HepG2 (cell line): ENCODE measurements at regions not wholly inside any gene's neighbourhood (a gene's known extent, or its start where the extent isn't known, plus 50 kb on each side); places are given as distances from the start of the nearest gene placed in this dataset.

Experiments
- ATAC-seq: fragments of 200-7000 bp; cut with Tn5 transposase; 3 replicates; pipeline ENCODE4 v1.9.1; 2020; ENCODE audit warnings: mild to moderate bottlenecking, moderate library complexity
- BruUV-seq: library from RNA; stranded (reverse); fragments of 400-500 nt; replicated peaks from 2 replicates; lab custom pipeline; 2021; lab: Mats Ljungman, UMichigan
- CTCF ChIA-PET: fragments of 300-600 bp; formaldehyde crosslinking; extraction: SDS; loops from one replicate; lab custom pipeline; 2021; ENCODE audit warnings: low total read pairs, inconsistent platforms, low intra/inter-chr PET ratio; lab: Yijun Ruan, JAX
- POLR2A ChIA-PET: fragments of 350-600 bp; sonication (Branson Sonifier 250); formaldehyde crosslinking; loops from one replicate; lab custom pipeline; 2020; ENCODE audit warnings: antibody characterized with exemption, inconsistent platforms; lab: Yijun Ruan, JAX
- DNase-seq: peaks from one replicate; pipeline ENCODE4 v3.0.0-alpha.2; 2015; ENCODE audit warnings: low spot score
- FAIRE-seq: peaks from 3 replicates; lab custom pipeline; 2011; peaks lifted over from hg19 to GRCh38; lab: Jason Lieb, UNC
- H2AFZ ChIP-seq: one replicate; pipeline ENCODE4 v1.6.1; 2011; ENCODE audit warnings: low read length, inconsistent platforms
- H3K27ac ChIP-seq: fragments of 300-600 bp; 3 replicates; pipeline ENCODE4 v1.8.0; 2011; ENCODE audit warnings: mixed run types, mild to moderate bottlenecking, mixed read lengths, low read length, inconsistent platforms; ENCODE audit not compliant: insufficient read depth; ENCODE audit errors: extremely low read length
- H3K27me3 ChIP-seq, 2 experiments: fragments of 200-600 bp in 1 of 2; 2 replicates in 1 of 2; 3 replicates in 1 of 2; pipeline versions ENCODE4 v1.6.0 to v1.8.0; 2011; ENCODE audit warnings: low read length in 2 of 2, mild to moderate bottlenecking in 2 of 2, moderate library complexity in 2 of 2, inconsistent platforms in 1 of 2; ENCODE audit not compliant: insufficient read depth in 2 of 2, control insufficient read depth in 1 of 2
- H3K36me3 ChIP-seq, 2 experiments: fragments of 200-600 bp in 1 of 2; replicated peaks in 1 of 2; 2 replicates in 1 of 2; 3 replicates in 1 of 2; pipeline versions ENCODE4 v1.5.1 to v1.8.0; 2011; ENCODE audit warnings: low read length in 2 of 2, inconsistent platforms in 1 of 2; ENCODE audit not compliant: insufficient read depth in 2 of 2, control insufficient read depth in 1 of 2
- H3K4me1 ChIP-seq: 2 replicates; pipeline ENCODE4 v1.5.1; 2012; ENCODE audit warnings: low read length, inconsistent platforms; ENCODE audit not compliant: insufficient read depth
- H3K4me2 ChIP-seq: 2 replicates; pipeline ENCODE4 v1.6.0; 2011; ENCODE audit warnings: low read depth, low read length, inconsistent platforms
- H3K4me3 ChIP-seq, 3 experiments: fragments of 200-600 bp in 1 of 3; sonication (generic), shearing (Covaris generic) in 1 of 3; replicated peaks in 1 of 3; 2 replicates each; pipeline ENCODE4 v1.5.1; 2011 to 2016; ENCODE audit warnings: low read length in 3 of 3, inconsistent platforms in 2 of 3, low read depth in 2 of 3, mild to moderate bottlenecking in 2 of 3, control low read depth in 1 of 3, mixed read lengths in 1 of 3; ENCODE audit not compliant: insufficient read depth in 1 of 3
- H3K79me2 ChIP-seq: one replicate; pipeline ENCODE4 v1.6.1; 2011; ENCODE audit warnings: low read length, inconsistent platforms; ENCODE audit not compliant: insufficient read depth
- H3K9ac ChIP-seq: 2 replicates; pipeline ENCODE4 v1.6.0; 2011; ENCODE audit warnings: mild to moderate bottlenecking, low read depth, low read length, inconsistent platforms; ENCODE audit not compliant: insufficient read depth
- H3K9me3 ChIP-seq: 2 replicates; pipeline ENCODE4 v1.5.1; 2012; ENCODE audit warnings: mild to moderate bottlenecking, low read length
- H4K20me1 ChIP-seq: 2 replicates; pipeline ENCODE4 v1.6.0; 2011; ENCODE audit warnings: inconsistent platforms, mild to moderate bottlenecking, low read length, moderate library complexity; ENCODE audit not compliant: insufficient read depth
- ATF7 ChIP-seq, 2 experiments: fragments of 450-650 bp in 1 of 2; sonication (generic) in 1 of 2; formaldehyde crosslinking in 1 of 2; IDR thresholded peaks; 2 replicates each; pipeline versions ENCODE4 v1.4.0 to v1.6.1; 2016 to 2020; ENCODE audit warnings: antibody characterized with exemption in 1 of 2, mild to moderate bottlenecking in 1 of 2, missing genetic modification reagents in 1 of 2
- KAT8 ChIP-seq: IDR thresholded peaks from 2 replicates; pipeline ENCODE4 v1.6.1; 2016; ENCODE audit warnings: missing genetic modification reagents, missing compliant biosample characterization
- ZEB1 ChIP-seq: IDR thresholded peaks from 2 replicates; pipeline ENCODE4 v1.6.1; 2012; ENCODE audit warnings: mild to moderate bottlenecking, low read depth, inconsistent platforms; ENCODE audit not compliant: insufficient replicate concordance
- WGBS: methylation state at CpG from one replicate; pipeline ENCODE4 v1.1.6; 2017; ENCODE audit warnings: low lambda C conversion rate; 5-methylcytosine and 5-hydroxymethylcytosine counted together
- in situ Hi-C: cut with HindIII; loops from 2 replicates; pipeline ENCODE4 v1.10.0; 2017; ENCODE audit warnings: low pct_unique_long_range_greater_than_20kb; ENCODE audit not compliant: extremely low pct_ligation_motif_present
- intact Hi-C: fragments of 100-400 bp; cut with micrococcal nuclease; formaldehyde crosslinking; loops from one replicate; pipeline ENCODE4 v1.10.0; 2022; ENCODE audit not compliant: unreplicated experiment
- TF ChIP-seq, protein P1 (sequence below): IDR thresholded peaks from 2 replicates; pipeline ENCODE4 v1.6.1; 2016; ENCODE audit warnings: missing biosample characterization, missing genetic modification reagents, low read depth
- TF ChIP-seq, protein P2 (sequence below): sonication (generic); formaldehyde crosslinking; IDR thresholded peaks from 2 replicates; pipeline ENCODE4 v1.8.0; 2022; ENCODE audit warnings: mild to moderate bottlenecking, missing genetic modification reagents; ENCODE audit not compliant: insufficient replicate concordance
- TF ChIP-seq, protein P3 (sequence below): sonication (generic); formaldehyde crosslinking; IDR thresholded peaks from 2 replicates; pipeline ENCODE4 v1.4.0; 2020; ENCODE audit warnings: mild to moderate bottlenecking, missing genetic modification reagents
- TF ChIP-seq, protein P4 (sequence below): sonication (generic); formaldehyde crosslinking; IDR thresholded peaks from 2 replicates; pipeline ENCODE4 v1.4.0; 2020; ENCODE audit warnings: mild to moderate bottlenecking, missing genetic modification reagents

DNA sequence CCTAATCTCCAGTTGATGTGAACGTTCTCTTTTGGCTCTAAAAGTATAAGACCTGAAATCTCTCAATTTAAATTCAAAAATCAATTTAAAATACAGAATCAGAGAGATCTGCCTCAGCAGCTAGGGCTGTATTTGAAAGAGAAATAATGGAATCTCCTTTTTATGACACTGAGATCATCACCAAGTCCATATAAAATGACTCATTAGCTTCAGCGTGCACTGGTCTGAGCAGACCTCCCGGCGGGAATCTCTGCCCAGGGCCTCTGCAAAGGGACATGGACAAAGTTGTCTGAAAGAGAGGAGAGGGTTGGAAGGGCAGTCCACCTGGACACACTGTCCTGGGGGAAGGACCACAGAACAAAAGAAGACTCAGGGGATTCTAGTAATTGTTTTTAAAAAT, 855.6 kb downstream of the EFNB2 start (continued):
- TF ChIP-seq, protein P1, sequence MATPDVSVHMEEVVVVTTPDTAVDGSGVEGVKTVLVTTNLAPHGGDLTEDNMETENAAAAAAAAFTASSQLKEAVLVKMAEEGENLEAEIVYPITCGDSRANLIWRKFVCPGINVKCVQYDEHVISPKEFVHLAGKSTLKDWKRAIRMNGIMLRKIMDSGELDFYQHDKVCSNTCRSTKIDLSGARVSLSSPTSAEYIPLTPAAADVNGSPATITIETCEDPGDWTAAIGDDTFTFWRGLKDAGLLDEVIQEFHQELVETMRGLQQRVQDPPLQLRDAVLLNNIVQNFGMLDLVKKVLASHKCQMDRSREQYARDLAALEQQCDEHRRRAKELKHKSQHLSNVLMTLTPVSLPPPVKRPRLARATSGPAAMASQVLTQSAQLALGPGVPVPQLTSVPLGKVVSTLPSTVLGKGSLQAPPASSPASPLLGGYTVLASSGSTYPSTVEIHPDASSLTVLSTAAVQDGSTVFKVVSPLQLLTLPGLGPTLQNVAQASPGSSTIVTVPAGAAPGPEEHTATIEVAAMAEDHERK (CRISPR knock-in tag), result no peak

DNA sequence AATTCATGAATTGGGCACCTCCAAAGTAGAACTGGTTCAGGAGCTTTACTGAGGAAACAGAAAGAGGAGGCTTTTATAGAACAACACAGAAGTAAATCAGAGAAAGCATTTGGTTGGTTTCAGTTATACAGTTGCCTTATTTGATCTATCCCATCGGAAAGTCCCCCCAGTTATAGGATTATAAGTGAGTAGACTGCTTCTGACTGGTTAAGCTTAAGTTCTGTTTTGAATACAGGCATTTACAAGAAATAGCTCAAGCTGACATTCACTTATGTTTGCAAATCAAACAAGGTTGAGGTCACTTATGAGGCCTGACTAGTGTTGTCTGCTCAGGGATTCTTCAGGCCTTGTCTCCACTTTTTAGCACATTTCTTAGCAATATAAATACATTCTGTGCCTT, 857.4 kb downstream of the EFNB2 start:
- no TSS peak for BruUV-seq
- Histone ChIP-seq H3K79me2 (no peaks in the 10 kb centered on the region), H3K9ac (no peak overlapping the region), H3K4me1 (no peaks in the 10 kb centered on the region), H3K27me3 (no peaks in the 10 kb centered on the region), H4K20me1 (no peaks in the 10 kb centered on the region), H3K9me3 (peaks cover 52% of the 10 kb centered on the region), H3K4me3 (no peak overlapping the region)
- CTCF ChIA-PET, result no interaction called here
- in situ Hi-C loops (no loop called here), intact Hi-C loops (no loop called here)
- WGBS, result 13% methylated on average over 1 of the region's 1 CpG
- TF ChIP-seq, protein P2, sequence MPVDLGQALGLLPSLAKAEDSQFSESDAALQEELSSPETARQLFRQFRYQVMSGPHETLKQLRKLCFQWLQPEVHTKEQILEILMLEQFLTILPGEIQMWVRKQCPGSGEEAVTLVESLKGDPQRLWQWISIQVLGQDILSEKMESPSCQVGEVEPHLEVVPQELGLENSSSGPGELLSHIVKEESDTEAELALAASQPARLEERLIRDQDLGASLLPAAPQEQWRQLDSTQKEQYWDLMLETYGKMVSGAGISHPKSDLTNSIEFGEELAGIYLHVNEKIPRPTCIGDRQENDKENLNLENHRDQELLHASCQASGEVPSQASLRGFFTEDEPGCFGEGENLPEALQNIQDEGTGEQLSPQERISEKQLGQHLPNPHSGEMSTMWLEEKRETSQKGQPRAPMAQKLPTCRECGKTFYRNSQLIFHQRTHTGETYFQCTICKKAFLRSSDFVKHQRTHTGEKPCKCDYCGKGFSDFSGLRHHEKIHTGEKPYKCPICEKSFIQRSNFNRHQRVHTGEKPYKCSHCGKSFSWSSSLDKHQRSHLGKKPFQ (CRISPR knock-in tag), result no peak
- TF ChIP-seq, protein P3, sequence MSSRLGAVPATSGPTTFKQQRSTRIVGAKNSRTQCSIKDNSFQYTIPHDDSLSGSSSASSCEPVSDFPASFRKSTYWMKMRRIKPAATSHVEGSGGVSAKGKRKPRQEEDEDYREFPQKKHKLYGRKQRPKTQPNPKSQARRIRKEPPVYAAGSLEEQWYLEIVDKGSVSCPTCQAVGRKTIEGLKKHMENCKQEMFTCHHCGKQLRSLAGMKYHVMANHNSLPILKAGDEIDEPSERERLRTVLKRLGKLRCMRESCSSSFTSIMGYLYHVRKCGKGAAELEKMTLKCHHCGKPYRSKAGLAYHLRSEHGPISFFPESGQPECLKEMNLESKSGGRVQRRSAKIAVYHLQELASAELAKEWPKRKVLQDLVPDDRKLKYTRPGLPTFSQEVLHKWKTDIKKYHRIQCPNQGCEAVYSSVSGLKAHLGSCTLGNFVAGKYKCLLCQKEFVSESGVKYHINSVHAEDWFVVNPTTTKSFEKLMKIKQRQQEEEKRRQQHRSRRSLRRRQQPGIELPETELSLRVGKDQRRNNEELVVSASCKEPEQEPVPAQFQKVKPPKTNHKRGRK (CRISPR knock-in tag), result no peak
- TF ChIP-seq, protein P4, sequence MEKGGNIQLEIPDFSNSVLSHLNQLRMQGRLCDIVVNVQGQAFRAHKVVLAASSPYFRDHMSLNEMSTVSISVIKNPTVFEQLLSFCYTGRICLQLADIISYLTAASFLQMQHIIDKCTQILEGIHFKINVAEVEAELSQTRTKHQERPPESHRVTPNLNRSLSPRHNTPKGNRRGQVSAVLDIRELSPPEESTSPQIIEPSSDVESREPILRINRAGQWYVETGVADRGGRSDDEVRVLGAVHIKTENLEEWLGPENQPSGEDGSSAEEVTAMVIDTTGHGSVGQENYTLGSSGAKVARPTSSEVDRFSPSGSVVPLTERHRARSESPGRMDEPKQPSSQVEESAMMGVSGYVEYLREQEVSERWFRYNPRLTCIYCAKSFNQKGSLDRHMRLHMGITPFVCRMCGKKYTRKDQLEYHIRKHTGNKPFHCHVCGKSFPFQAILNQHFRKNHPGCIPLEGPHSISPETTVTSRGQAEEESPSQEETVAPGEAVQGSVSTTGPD (CRISPR knock-in tag), result no peak
- TF ChIP-seq ATF7 (IDR thresholded peaks at IDR 0.05) (no peak), ATF7 (CRISPR knock-in tag; IDR thresholded peaks at IDR 0.05) (no peak), KAT8 (no peak), ZEB1 (no peak)
- TF ChIP-seq, all 625 proteins: peak for 0
- POLR2A ChIA-PET, result no interaction called here
- Histone ChIP-seq H3K27ac (no peak overlapping the region), H3K4me2 (no peak overlapping the region), H3K36me3 (no peaks in the 10 kb centered on the region), H2AFZ (no peak overlapping the region)
- no peak for DNase-seq
- ATAC-seq, result no peak
- FAIRE-seq, result no peak
